Parathyroid adenoma (tissue), 2 donors: ENCODE measurements at regions not wholly inside any gene's neighbourhood (a gene's known extent, or its start where the extent isn't known, plus 50 kb on each side); places are given as distances from the start of the nearest gene placed in this dataset.

ENCODE experiments used
- H2AFZ ChIP-seq: fragments of 300-600 bp; sonication (generic); one replicate; pipeline ENCODE4 v1.7.0; 2017; ENCODE audit warnings: antibody characterized with exemption, mild to moderate bottlenecking
- H3K27ac ChIP-seq: fragments of 300-600 bp; sonication (generic); one replicate; pipeline ENCODE4 v1.7.0; 2017
- H3K27me3 ChIP-seq: fragments of 300-600 bp; sonication (generic); one replicate; pipeline ENCODE4 v1.7.0; 2017; ENCODE audit warnings: low read length; ENCODE audit not compliant: control insufficient read depth, insufficient read depth
- H3K36me3 ChIP-seq: fragments of 300-600 bp; sonication (generic); one replicate; pipeline ENCODE4 v1.7.0; 2017; ENCODE audit warnings: low read length; ENCODE audit not compliant: control insufficient read depth, insufficient read depth
- H3K4me1 ChIP-seq: fragments of 300-600 bp; sonication (generic); one replicate; pipeline ENCODE4 v1.7.0; 2017; ENCODE audit warnings: control low read depth
- H3K4me2 ChIP-seq: fragments of 300-600 bp; sonication (generic); one replicate; pipeline ENCODE4 v1.7.0; 2017; ENCODE audit warnings: low read length
- H3K4me3 ChIP-seq: fragments of 300-600 bp; sonication (generic); one replicate; pipeline ENCODE4 v1.7.0; 2017; ENCODE audit warnings: low read depth, low read length
- H3K79me2 ChIP-seq: fragments of 300-600 bp; sonication (generic); one replicate; pipeline ENCODE4 v1.7.0; 2017; ENCODE audit warnings: control low read depth
- H3K9ac ChIP-seq: fragments of 300-600 bp; sonication (generic); one replicate; pipeline ENCODE4 v1.7.0; 2017; ENCODE audit warnings: mild to moderate bottlenecking
- H3K9me3 ChIP-seq: fragments of 300-600 bp; sonication (generic); one replicate; pipeline ENCODE4 v1.7.0; 2017; ENCODE audit warnings: low read length; ENCODE audit not compliant: control insufficient read depth
- TF ChIP-seq, protein P1 (sequence below): fragments of 300-600 bp; sonication (generic); IDR thresholded peaks from one replicate; pipeline ENCODE4 v1.7.0; 2017; ENCODE audit warnings: antibody characterized with exemption, mild to moderate bottlenecking
- donor health status: primary hyperparathyroidism.

DNA sequence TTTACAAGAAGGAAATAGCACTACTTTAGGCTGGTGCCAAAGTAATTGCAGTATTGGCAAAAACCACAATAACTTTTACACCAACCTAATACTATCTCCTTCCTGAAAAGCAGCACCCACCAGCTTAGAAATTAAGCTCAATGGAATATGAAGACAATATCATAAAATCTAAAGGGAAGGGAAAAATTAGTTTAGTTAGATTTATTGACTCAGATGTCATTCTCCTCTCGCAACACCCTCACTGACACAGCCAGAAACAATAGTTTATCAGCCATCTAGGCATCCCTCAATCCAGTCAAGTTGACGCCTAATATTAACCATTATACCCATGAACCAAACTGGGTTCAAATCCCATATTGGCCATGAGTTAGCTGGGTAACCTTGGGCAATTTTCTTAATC is 820.4 kb upstream of the EPHA5 start:
- Histone ChIP-seq H2AFZ (no peak overlapping the region), H3K9ac (no peak overlapping the region), H3K27ac (no peak overlapping the region), H3K4me2 (no peak overlapping the region), H3K4me1 (no peaks in the 10 kb centered on the region), H3K9me3 (no peaks in the 10 kb centered on the region), H3K4me3 (no peak overlapping the region), H3K36me3 (no peaks in the 10 kb centered on the region), H3K79me2 (no peaks in the 10 kb centered on the region), H3K27me3 (no peaks in the 10 kb centered on the region)
- TF ChIP-seq, protein P1, sequence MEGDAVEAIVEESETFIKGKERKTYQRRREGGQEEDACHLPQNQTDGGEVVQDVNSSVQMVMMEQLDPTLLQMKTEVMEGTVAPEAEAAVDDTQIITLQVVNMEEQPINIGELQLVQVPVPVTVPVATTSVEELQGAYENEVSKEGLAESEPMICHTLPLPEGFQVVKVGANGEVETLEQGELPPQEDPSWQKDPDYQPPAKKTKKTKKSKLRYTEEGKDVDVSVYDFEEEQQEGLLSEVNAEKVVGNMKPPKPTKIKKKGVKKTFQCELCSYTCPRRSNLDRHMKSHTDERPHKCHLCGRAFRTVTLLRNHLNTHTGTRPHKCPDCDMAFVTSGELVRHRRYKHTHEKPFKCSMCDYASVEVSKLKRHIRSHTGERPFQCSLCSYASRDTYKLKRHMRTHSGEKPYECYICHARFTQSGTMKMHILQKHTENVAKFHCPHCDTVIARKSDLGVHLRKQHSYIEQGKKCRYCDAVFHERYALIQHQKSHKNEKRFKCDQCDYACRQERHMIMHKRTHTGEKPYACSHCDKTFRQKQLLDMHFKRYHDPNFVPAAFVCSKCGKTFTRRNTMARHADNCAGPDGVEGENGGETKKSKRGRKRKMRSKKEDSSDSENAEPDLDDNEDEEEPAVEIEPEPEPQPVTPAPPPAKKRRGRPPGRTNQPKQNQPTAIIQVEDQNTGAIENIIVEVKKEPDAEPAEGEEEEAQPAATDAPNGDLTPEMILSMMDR: no peak

GRCh38 chr4:66489783-66490452 is 819.6 kb upstream of the EPHA5 start:
- TF ChIP-seq, protein P1: no peak
- H3K27ac ChIP-seq: no peak overlapping the region
- H3K36me3 ChIP-seq: no peaks in the 10 kb centered on the region

GRCh38 chr4:66489370-66489769 is 819.1 kb upstream of the EPHA5 start:
- H3K27ac ChIP-seq: no peak overlapping the region
- H3K9me3 ChIP-seq: no peaks in the 10 kb centered on the region
- no peaks in the 10 kb centered on the region for H3K79me2 ChIP-seq
- no peak overlapping the region for H3K4me3 ChIP-seq
- TF ChIP-seq, protein P1: no peak
- no peaks in the 10 kb centered on the region for H3K27me3 ChIP-seq
- no peaks in the 10 kb centered on the region for H3K4me1 ChIP-seq
- H3K36me3 ChIP-seq: no peaks in the 10 kb centered on the region
- no peak overlapping the region for H3K4me2 ChIP-seq
- no peak overlapping the region for H3K9ac ChIP-seq
- no peak overlapping the region for H2AFZ ChIP-seq

More at GRCh38 chr4:66489783-66490452, 819.6 kb upstream of the EPHA5 start:
- Histone ChIP-seq H3K9ac (no peak overlapping the region), H3K9me3 (no peaks in the 10 kb centered on the region), H3K4me3 (no peak overlapping the region), H2AFZ (no peak overlapping the region), H3K4me2 (no peak overlapping the region), H3K79me2 (no peaks in the 10 kb centered on the region), H3K27me3 (no peaks in the 10 kb centered on the region), H3K4me1 (no peaks in the 10 kb centered on the region)

GRCh38 chr4:66486068-66486467 is 815.8 kb upstream of the EPHA5 start:
- no peaks in the 10 kb centered on the region for H3K36me3 ChIP-seq
- H3K27me3 ChIP-seq: no peaks in the 10 kb centered on the region
- H3K9me3 ChIP-seq: no peaks in the 10 kb centered on the region
- H2AFZ ChIP-seq: no peak overlapping the region
- H3K9ac ChIP-seq: no peak overlapping the region
- no peak overlapping the region for H3K4me3 ChIP-seq
- no peak overlapping the region for H3K4me2 ChIP-seq
- no peaks in the 10 kb centered on the region for H3K4me1 ChIP-seq
- H3K27ac ChIP-seq: no peak overlapping the region
- H3K79me2 ChIP-seq: no peaks in the 10 kb centered on the region
- TF ChIP-seq, protein P1: no peak

DNA sequence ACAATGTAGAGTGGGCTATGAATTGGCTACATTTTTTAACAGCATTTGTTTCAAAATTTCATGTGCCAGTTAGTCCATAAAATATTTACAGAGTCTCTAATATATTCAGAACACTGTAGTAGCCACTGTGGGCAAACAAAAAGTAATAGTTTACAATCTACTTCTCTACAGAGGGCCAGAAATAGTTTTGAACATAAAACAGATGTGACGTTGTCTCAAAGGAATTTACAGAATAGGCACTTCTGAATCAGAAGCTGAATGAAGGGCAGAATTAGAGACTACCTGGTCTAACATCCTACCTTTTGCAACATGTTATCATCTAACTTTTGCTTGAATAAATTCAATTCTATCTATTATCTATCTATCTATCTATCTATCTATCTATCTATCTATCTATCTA is 811.9 kb upstream of the EPHA5 start:
- H3K9me3 ChIP-seq: no peaks in the 10 kb centered on the region
- TF ChIP-seq, protein P1: no peak
- H3K79me2 ChIP-seq: no peaks in the 10 kb centered on the region
- H3K9ac ChIP-seq: no peak overlapping the region
- no peaks in the 10 kb centered on the region for H3K36me3 ChIP-seq
- no peak overlapping the region for H3K4me3 ChIP-seq
- H3K4me1 ChIP-seq: no peaks in the 10 kb centered on the region
- no peaks in the 10 kb centered on the region for H3K27me3 ChIP-seq
- no peak overlapping the region for H2AFZ ChIP-seq
- no peak overlapping the region for H3K27ac ChIP-seq
- no peak overlapping the region for H3K4me2 ChIP-seq
